Kidney (tissue), 13 donors: ENCODE measurements at regions not wholly inside any gene's neighbourhood (a gene's known extent, or its start where the extent isn't known, plus 50 kb on each side); places are given as distances from the start of the nearest gene placed in this dataset.
A peak's percentile ranks its signal among the peaks of the same experiment; 100 is the strongest.

Experiments used
- DNase-seq, 5 donors: peaks; one replicate each; pipeline ENCODE4 v3.0.0-alpha.2; 2013 to 2020
- FAIRE-seq: peaks from 2 replicates; lab custom pipeline; 2012; peaks lifted over from hg19 to GRCh38; lab: Jason Lieb, UNC
- H3K27ac ChIP-seq, 2 donors: one replicate each; pipeline ENCODE4 v1.7.0; 2013; ENCODE audit warnings: low read depth in 2 of 2, low read length in 2 of 2, inconsistent platforms in 1 of 2
- H3K27me3 ChIP-seq: one replicate; pipeline ENCODE4 v1.7.1; 2013; ENCODE audit warnings: low read length, inconsistent platforms; ENCODE audit not compliant: control insufficient read depth, insufficient read depth
- H3K36me3 ChIP-seq, 3 donors: one replicate each; pipeline versions ENCODE4 v1.7.0 to v1.7.1; 2013; ENCODE audit warnings: low read length in 3 of 3, control low read depth in 1 of 3, inconsistent platforms in 1 of 3; ENCODE audit not compliant: insufficient read depth in 3 of 3, control insufficient read depth in 2 of 3
- H3K4me1 ChIP-seq, 3 donors: one replicate each; pipeline versions ENCODE4 v1.7.0 to v1.7.1; 2013; ENCODE audit warnings: low read length in 3 of 3, inconsistent platforms in 1 of 3, low read depth in 1 of 3; ENCODE audit not compliant: control insufficient read depth in 2 of 3, insufficient read depth in 2 of 3
- H3K4me3 ChIP-seq, 3 donors: one replicate each; pipeline versions ENCODE4 v1.7.0 to v1.8.1; 2013; ENCODE audit warnings: low read length in 3 of 3, control low read depth in 1 of 3, inconsistent platforms in 1 of 3
- H3K9ac ChIP-seq, 3 donors: one replicate each; pipeline versions ENCODE4 v1.7.0 to v1.7.1; 2013; ENCODE audit warnings: low read length in 3 of 3, control low read depth in 1 of 3, inconsistent platforms in 1 of 3
- H3K9me3 ChIP-seq, 3 donors: one replicate each; pipeline versions ENCODE4 v1.7.0 to v1.7.1; 2013; ENCODE audit warnings: low read length in 3 of 3, control low read depth in 1 of 3, inconsistent platforms in 1 of 3; ENCODE audit not compliant: control insufficient read depth in 2 of 3, insufficient read depth in 1 of 3
- CTCF ChIP-seq: IDR thresholded peaks from 3 replicates; pipeline ENCODE4 v1.5.1; 2012; ENCODE audit warnings: mild to moderate bottlenecking, moderate library complexity, borderline replicate concordance; ENCODE audit not compliant: insufficient read depth; ENCODE audit errors: extremely low read depth
- intact Hi-C: fragments of 100-400 bp; cut with DNase I; formaldehyde crosslinking; loops from one replicate; pipeline ENCODE4 v1.11.1; 2022
- donor health status: control.
- donor health status: control.
- donor health status: control.
- donor health status: control.
- donor health status: control.
- donor health status: DM: yes; HTN: yes; CAD: no.
- donor health status: Normal renal cell carcinoma (clear cell type).

- no peak overlapping the region for H3K27ac ChIP-seq
- no peak overlapping the region for H3K4me3 ChIP-seq
- H3K27me3 ChIP-seq = no peaks in the 10 kb centered on the region
- H3K4me1 ChIP-seq = no peaks in the 10 kb centered on the region
- intact Hi-C loops = no loop called here
- no peak for TF ChIP-seq CTCF
- H3K9ac ChIP-seq = no peak overlapping the region
- DNase-seq = peak in 1 of 5 donors; percentile 4
- H3K36me3 ChIP-seq = no peaks in the 10 kb centered on the region
- no peak for FAIRE-seq
- H3K9me3 ChIP-seq = no peaks in the 10 kb centered on the region
Observed at GRCh38 chr20:12679447-12679846, 329.3 kb upstream of the SPTLC3 start.

DNA sequence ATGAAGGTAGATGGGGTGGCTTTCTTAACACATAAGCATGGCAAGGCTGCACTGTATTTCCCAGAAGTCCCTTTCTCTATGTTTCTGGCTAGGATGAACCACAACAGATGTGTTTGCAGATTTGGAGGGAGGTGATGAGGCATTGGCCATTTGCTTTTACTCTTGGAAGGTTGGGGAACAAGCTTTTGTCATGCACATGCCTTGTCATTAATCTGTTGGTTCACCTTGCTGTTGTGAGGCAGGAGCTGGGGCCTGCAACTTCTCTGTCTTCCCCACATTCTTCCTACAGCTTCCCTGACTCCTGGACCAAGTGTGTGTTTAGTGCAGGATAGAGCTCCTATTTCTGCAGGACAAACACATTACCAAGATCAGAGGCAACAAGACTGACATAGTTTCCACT is 326.2 kb upstream of the SPTLC3 start:
- no peaks in the 10 kb centered on the region for H3K27me3 ChIP-seq
- intact Hi-C loops = no loop called here
- H3K27ac ChIP-seq = no peak overlapping the region
- TF ChIP-seq CTCF = no peak
- FAIRE-seq (no peak), DNase-seq (no peak)
- no peaks in the 10 kb centered on the region for H3K9me3 ChIP-seq
- H3K4me1 ChIP-seq = no peaks in the 10 kb centered on the region
- H3K9ac ChIP-seq = no peak overlapping the region
- H3K36me3 ChIP-seq = no peaks in the 10 kb centered on the region
- no peak overlapping the region for H3K4me3 ChIP-seq

- Histone ChIP-seq H3K4me3 (no peak overlapping the region), H3K4me1 (no peaks in the 10 kb centered on the region)
- FAIRE-seq = no peak
Observed at GRCh38 chr20:12687476-12687875, 321.3 kb upstream of the SPTLC3 start.

More at GRCh38 chr20:12687476-12687875, 321.3 kb upstream of the SPTLC3 start:
- Histone ChIP-seq H3K9me3 (no peaks in the 10 kb centered on the region), H3K27me3 (no peaks in the 10 kb centered on the region), H3K9ac (no peak overlapping the region), H3K36me3 (no peaks in the 10 kb centered on the region), H3K27ac (no peak overlapping the region)
- intact Hi-C loops = no loop called here
- no peak for TF ChIP-seq CTCF
- no peak for DNase-seq
